ENCODE measurements at regions not wholly inside any gene's neighbourhood (a gene's known extent, or its start where the extent isn't known, plus 50 kb on each side); places are given as distances from the start of the nearest gene placed in this dataset.

- H3K4me1 ChIP-seq (ENCODE audit: control insufficient read depth in 2 of 2, insufficient read depth in 2 of 2, low read length in 2 of 2), result no peaks in the 10 kb centered on the region
- DNase-seq (ENCODE audit: low read depth in 6 of 9, low spot score in 9 of 9), result no peak
Measured at GRCh38 chr12:126389220-126389841, 1324.1 kb downstream of the AACS start.

GRCh38 chr12:126389961-126390360 lies 1324.7 kb downstream of the AACS start:
- Histone ChIP-seq H3K4me1 (ENCODE audit: control insufficient read depth in 2 of 2, insufficient read depth in 2 of 2, low read length in 2 of 2) (no peaks in the 10 kb centered on the region), H3K27ac (ENCODE audit: low read depth in 1 of 2, low read length in 1 of 2) (no peak overlapping the region), H3K9me3 (ENCODE audit: control insufficient read depth in 2 of 2, insufficient read depth in 1 of 2, low read length in 1 of 2) (peaks cover 0 to 6% of the 10 kb centered on the region in 2 donors), H3K4me3 (ENCODE audit: low read length in 2 of 2) (no peak overlapping the region), H3K36me3 (ENCODE audit: control insufficient read depth in 2 of 2, insufficient read depth in 2 of 2, low read length in 1 of 2) (no peaks in the 10 kb centered on the region), H3K27me3 (ENCODE audit: control insufficient read depth in 2 of 2, insufficient read depth in 1 of 2, low read length in 1 of 2) (no peaks in the 10 kb centered on the region)
- DNase-seq (ENCODE audit: low read depth in 6 of 9, low spot score in 9 of 9), result no peak
- WGBS, result 87% methylated on average over 5 of the region's 5 CpGs

More at GRCh38 chr12:126389220-126389841, 1324.1 kb downstream of the AACS start:
- H3K27me3 ChIP-seq (ENCODE audit: control insufficient read depth in 2 of 2, insufficient read depth in 1 of 2, low read length in 1 of 2), result no peaks in the 10 kb centered on the region
- 78% methylated on average over 9 of the region's 9 CpGs for WGBS
- peaks cover 0 to 6% of the 10 kb centered on the region in 2 donors for H3K9me3 ChIP-seq (ENCODE audit: control insufficient read depth in 2 of 2, insufficient read depth in 1 of 2, low read length in 1 of 2)
- H3K27ac ChIP-seq (ENCODE audit: low read depth in 1 of 2, low read length in 1 of 2), result no peak overlapping the region
- H3K36me3 ChIP-seq (ENCODE audit: control insufficient read depth in 2 of 2, insufficient read depth in 2 of 2, low read length in 1 of 2), result no peaks in the 10 kb centered on the region
- no peak overlapping the region for H3K4me3 ChIP-seq (ENCODE audit: low read length in 2 of 2)

- Histone ChIP-seq H3K9me3 (ENCODE audit: control insufficient read depth in 2 of 2, insufficient read depth in 1 of 2, low read length in 1 of 2) (peaks cover 0 to 6% of the 10 kb centered on the region in 2 donors), H3K36me3 (ENCODE audit: control insufficient read depth in 2 of 2, insufficient read depth in 2 of 2, low read length in 1 of 2) (no peaks in the 10 kb centered on the region), H3K27me3 (ENCODE audit: control insufficient read depth in 2 of 2, insufficient read depth in 1 of 2, low read length in 1 of 2) (no peaks in the 10 kb centered on the region), H3K4me1 (ENCODE audit: control insufficient read depth in 2 of 2, insufficient read depth in 2 of 2, low read length in 2 of 2) (no peaks in the 10 kb centered on the region), H3K27ac (ENCODE audit: low read depth in 1 of 2, low read length in 1 of 2) (no peak overlapping the region), H3K4me3 (ENCODE audit: low read length in 2 of 2) (no peak overlapping the region)
- WGBS, result 89% methylated on average over 6 of the region's 6 CpGs
- no peak for DNase-seq (ENCODE audit: low read depth in 6 of 9, low spot score in 9 of 9)
Measured at GRCh38 chr12:126390969-126391566, 1325.8 kb downstream of the AACS start.

GRCh38 chr12:126396536-126396935 lies 1331.3 kb downstream of the AACS start:
- Histone ChIP-seq H3K36me3 (ENCODE audit: control insufficient read depth in 2 of 2, insufficient read depth in 2 of 2, low read length in 1 of 2) (no peaks in the 10 kb centered on the region), H3K4me3 (ENCODE audit: low read length in 2 of 2) (no peak overlapping the region), H3K4me1 (ENCODE audit: control insufficient read depth in 2 of 2, insufficient read depth in 2 of 2, low read length in 2 of 2) (no peaks in the 10 kb centered on the region), H3K9me3 (ENCODE audit: control insufficient read depth in 2 of 2, insufficient read depth in 1 of 2, low read length in 1 of 2) (peaks cover 0 to 10% of the 10 kb centered on the region in 2 donors), H3K27ac (ENCODE audit: low read depth in 1 of 2, low read length in 1 of 2) (no peak overlapping the region), H3K27me3 (ENCODE audit: control insufficient read depth in 2 of 2, insufficient read depth in 1 of 2, low read length in 1 of 2) (no peaks in the 10 kb centered on the region)
- 91% methylated on average over 6 of the region's 6 CpGs for WGBS
- no peak for DNase-seq (ENCODE audit: low read depth in 6 of 9, low spot score in 9 of 9)

- Histone ChIP-seq H3K27ac (ENCODE audit: low read depth in 1 of 2, low read length in 1 of 2) (no peak overlapping the region), H3K4me3 (ENCODE audit: low read length in 2 of 2) (no peak overlapping the region), H3K36me3 (ENCODE audit: control insufficient read depth in 2 of 2, insufficient read depth in 2 of 2, low read length in 1 of 2) (no peaks in the 10 kb centered on the region), H3K4me1 (ENCODE audit: control insufficient read depth in 2 of 2, insufficient read depth in 2 of 2, low read length in 2 of 2) (no peaks in the 10 kb centered on the region), H3K9me3 (ENCODE audit: control insufficient read depth in 2 of 2, insufficient read depth in 1 of 2, low read length in 1 of 2) (peaks cover 0 to 10% of the 10 kb centered on the region in 2 donors), H3K27me3 (ENCODE audit: control insufficient read depth in 2 of 2, insufficient read depth in 1 of 2, low read length in 1 of 2) (no peaks in the 10 kb centered on the region)
- 85% methylated on average over 7 of the region's 7 CpGs for WGBS
- DNase-seq (ENCODE audit: low read depth in 6 of 9, low spot score in 9 of 9), result no peak
Measured at GRCh38 chr12:126397071-126397581, 1331.9 kb downstream of the AACS start.

- 89% methylated on average over 1 of the region's 1 CpG for WGBS
- H3K27ac ChIP-seq (ENCODE audit: low read depth in 1 of 2, low read length in 1 of 2), result no peak overlapping the region
- no peaks in the 10 kb centered on the region for H3K36me3 ChIP-seq (ENCODE audit: control insufficient read depth in 2 of 2, insufficient read depth in 2 of 2, low read length in 1 of 2)
- no peaks in the 10 kb centered on the region for H3K27me3 ChIP-seq (ENCODE audit: control insufficient read depth in 2 of 2, insufficient read depth in 1 of 2, low read length in 1 of 2)
- H3K4me3 ChIP-seq (ENCODE audit: low read length in 2 of 2), result no peak overlapping the region
- no peaks in the 10 kb centered on the region for H3K4me1 ChIP-seq (ENCODE audit: control insufficient read depth in 2 of 2, insufficient read depth in 2 of 2, low read length in 2 of 2)
- peaks cover 0 to 10% of the 10 kb centered on the region in 2 donors for H3K9me3 ChIP-seq (ENCODE audit: control insufficient read depth in 2 of 2, insufficient read depth in 1 of 2, low read length in 1 of 2)
- DNase-seq (ENCODE audit: low read depth in 6 of 9, low spot score in 9 of 9), result no peak
Measured at GRCh38 chr12:126397660-126398059, 1332.4 kb downstream of the AACS start.

GRCh38 chr12:126400831-126401230 lies 1335.6 kb downstream of the AACS start:
- Histone ChIP-seq H3K9me3 (ENCODE audit: control insufficient read depth in 2 of 2, insufficient read depth in 1 of 2, low read length in 1 of 2) (peaks cover 0 to 5% of the 10 kb centered on the region in 2 donors), H3K36me3 (ENCODE audit: control insufficient read depth in 2 of 2, insufficient read depth in 2 of 2, low read length in 1 of 2) (no peaks in the 10 kb centered on the region), H3K27me3 (ENCODE audit: control insufficient read depth in 2 of 2, insufficient read depth in 1 of 2, low read length in 1 of 2) (no peaks in the 10 kb centered on the region), H3K4me3 (ENCODE audit: low read length in 2 of 2) (no peak overlapping the region), H3K4me1 (ENCODE audit: control insufficient read depth in 2 of 2, insufficient read depth in 2 of 2, low read length in 2 of 2) (no peaks in the 10 kb centered on the region), H3K27ac (ENCODE audit: low read depth in 1 of 2, low read length in 1 of 2) (no peak overlapping the region)
- no peak for DNase-seq (ENCODE audit: low read depth in 6 of 9, low spot score in 9 of 9)

GRCh38 chr12:126404293-126404881 lies 1339.2 kb downstream of the AACS start:
- WGBS, result 85% methylated on average over 5 of the region's 5 CpGs
- DNase-seq (ENCODE audit: low read depth in 6 of 9, low spot score in 9 of 9), result no peak
- Histone ChIP-seq H3K4me1 (ENCODE audit: control insufficient read depth in 2 of 2, insufficient read depth in 2 of 2, low read length in 2 of 2) (no peaks in the 10 kb centered on the region), H3K27me3 (ENCODE audit: control insufficient read depth in 2 of 2, insufficient read depth in 1 of 2, low read length in 1 of 2) (no peaks in the 10 kb centered on the region), H3K4me3 (ENCODE audit: low read length in 2 of 2) (no peak overlapping the region), H3K36me3 (ENCODE audit: control insufficient read depth in 2 of 2, insufficient read depth in 2 of 2, low read length in 1 of 2) (no peaks in the 10 kb centered on the region), H3K27ac (ENCODE audit: low read depth in 1 of 2, low read length in 1 of 2) (no peak overlapping the region), H3K9me3 (ENCODE audit: control insufficient read depth in 2 of 2, insufficient read depth in 1 of 2, low read length in 1 of 2) (no peaks in the 10 kb centered on the region)

- no peaks in the 10 kb centered on the region for H3K9me3 ChIP-seq (ENCODE audit: control insufficient read depth in 2 of 2, insufficient read depth in 1 of 2, low read length in 1 of 2)
- DNase-seq (ENCODE audit: low read depth in 6 of 9, low spot score in 9 of 9), result no peak
- no peaks in the 10 kb centered on the region for H3K4me1 ChIP-seq (ENCODE audit: control insufficient read depth in 2 of 2, insufficient read depth in 2 of 2, low read length in 2 of 2)
- H3K36me3 ChIP-seq (ENCODE audit: control insufficient read depth in 2 of 2, insufficient read depth in 2 of 2, low read length in 1 of 2), result no peaks in the 10 kb centered on the region
- no peak overlapping the region for H3K27ac ChIP-seq (ENCODE audit: low read depth in 1 of 2, low read length in 1 of 2)
- no peak overlapping the region for H3K4me3 ChIP-seq (ENCODE audit: low read length in 2 of 2)
- no peaks in the 10 kb centered on the region for H3K27me3 ChIP-seq (ENCODE audit: control insufficient read depth in 2 of 2, insufficient read depth in 1 of 2, low read length in 1 of 2)
- WGBS, result 91% methylated on average over 5 of the region's 5 CpGs
Measured at GRCh38 chr12:126418400-126418799, 1353.2 kb downstream of the AACS start.
